Activated T-cell treated with anti-CD3 and anti-CD28 coated beads for 24 hours (primary cell): ENCODE measurements at regions not wholly inside any gene's neighbourhood (a gene's known extent, or its start where the extent isn't known, plus 50 kb on each side); places are given as distances from the start of the nearest gene placed in this dataset.
"Not testable (repeated sequence)": the region's sequence is repeated elsewhere in the genome, so short reads cannot be mapped to it uniquely, and the experiment has no call there.

Experiments used
- DNase-seq: peaks from one replicate; pipeline ENCODE4 v3.0.0-alpha.2; 2020; ENCODE audit warnings: low read depth

- DNase-seq: no peak
Observed at GRCh38 chr9:1919229-1919628, 95.9 kb upstream of the SMARCA2 start.

- DNase-seq: no peak
Observed at GRCh38 chr9:1920386-1920785, 94.8 kb upstream of the SMARCA2 start.

- DNase-seq: no peak
Observed at GRCh38 chr9:1922026-1922425, 93.1 kb upstream of the SMARCA2 start.

GRCh38 chr9:1927546-1927945, 87.6 kb upstream of the SMARCA2 start:
- no peak for DNase-seq

GRCh38 chr9:1929134-1929533, 86.0 kb upstream of the SMARCA2 start:
- DNase-seq: no peak

- no peak for DNase-seq
Observed at GRCh38 chr9:1929722-1930244, 85.4 kb upstream of the SMARCA2 start.

GRCh38 chr9:1930245-1930736, 84.9 kb upstream of the SMARCA2 start:
- not testable (repeated sequence) for DNase-seq

- no peak for DNase-seq
Observed at GRCh38 chr9:1938135-1938534, 77.0 kb upstream of the SMARCA2 start.

- no peak for DNase-seq
Observed at GRCh38 chr9:1938675-1939170, 76.4 kb upstream of the SMARCA2 start.

- DNase-seq: no peak
Observed at GRCh38 chr9:1939466-1939865, 75.7 kb upstream of the SMARCA2 start.

- DNase-seq: peak; percentile 28
Observed at GRCh38 chr9:1939926-1940368, 75.2 kb upstream of the SMARCA2 start.

- no peak for DNase-seq
Observed at GRCh38 chr9:1941989-1942388, 73.2 kb upstream of the SMARCA2 start.

- DNase-seq: no peak
Observed at GRCh38 chr9:1946526-1947283, 68.4 kb upstream of the SMARCA2 start.

- DNase-seq: no peak
Observed at GRCh38 chr9:1947438-1947837, 67.7 kb upstream of the SMARCA2 start.

GRCh38 chr9:1948541-1948940, 66.6 kb upstream of the SMARCA2 start:
- no peak for DNase-seq

GRCh38 chr9:1951446-1951845, 63.7 kb upstream of the SMARCA2 start:
- no peak for DNase-seq

GRCh38 chr9:1952001-1952400, 63.1 kb upstream of the SMARCA2 start:
- DNase-seq: no peak

GRCh38 chr9:1954238-1954637, 60.9 kb upstream of the SMARCA2 start:
- DNase-seq: no peak

GRCh38 chr9:1956958-1957357, 58.2 kb upstream of the SMARCA2 start:
- no peak for DNase-seq

- no peak for DNase-seq
Observed at GRCh38 chr9:1957856-1958255, 57.3 kb upstream of the SMARCA2 start.

GRCh38 chr9:1959371-1959770, 55.8 kb upstream of the SMARCA2 start:
- DNase-seq: no peak

- no peak for DNase-seq
Observed at GRCh38 chr9:1960342-1961042, 54.7 kb upstream of the SMARCA2 start.

- DNase-seq: no peak
Observed at GRCh38 chr9:1962122-1962521, 53.0 kb upstream of the SMARCA2 start.
